Smooth muscle cell (in vitro differentiated cells): ENCODE measurements at regions not wholly inside any gene's neighbourhood (a gene's known extent, or its start where the extent isn't known, plus 50 kb on each side); places are given as distances from the start of the nearest gene placed in this dataset.

Experiments used
- DNase-seq: peaks from one replicate; lab custom pipeline; 2025; ENCODE audit not compliant: unreplicated experiment; lab: John Stamatoyannopoulos, UW
- H2AFZ ChIP-seq: fragments of 200-600 bp; sonication (generic); 2 replicates; pipeline ENCODE4 v1.6.0; 2016; ENCODE audit warnings: antibody characterized with exemption, low read depth, mild to moderate bottlenecking
- H3F3A ChIP-seq: fragments of 200-600 bp; sonication (generic); 2 replicates; pipeline ENCODE4 v1.6.0; 2017; ENCODE audit warnings: antibody characterized with exemption, low read depth
- H3K27ac ChIP-seq: fragments of 200-600 bp; sonication (generic); 2 replicates; pipeline ENCODE4 v1.5.1; 2016; ENCODE audit warnings: low read depth, mild to moderate bottlenecking
- H3K27me3 ChIP-seq: fragments of 200-600 bp; sonication (generic); 2 replicates; pipeline ENCODE4 v1.6.1; 2016; ENCODE audit warnings: low read depth, mild to moderate bottlenecking
- H3K36me3 ChIP-seq: fragments of 200-600 bp; sonication (generic); 2 replicates; pipeline ENCODE4 v1.5.1; 2016; ENCODE audit warnings: low read depth
- H3K4me1 ChIP-seq: fragments of 200-600 bp; sonication (generic); 2 replicates; pipeline ENCODE4 v1.5.1; 2016; ENCODE audit warnings: low read depth
- H3K4me2 ChIP-seq: fragments of 200-600 bp; sonication (generic); 2 replicates; pipeline ENCODE4 v1.6.0; 2016; ENCODE audit warnings: mild to moderate bottlenecking
- H3K4me3 ChIP-seq: fragments of 200-600 bp; sonication (generic); 2 replicates; pipeline ENCODE4 v1.5.1; 2016; ENCODE audit warnings: mild to moderate bottlenecking
- H3K79me2 ChIP-seq: fragments of 200-600 bp; sonication (generic); 2 replicates; pipeline ENCODE4 v1.6.0; 2016; ENCODE audit warnings: low read depth, mild to moderate bottlenecking
- H3K9ac ChIP-seq: fragments of 200-600 bp; sonication (generic); 2 replicates; pipeline ENCODE4 v1.6.0; 2016; ENCODE audit warnings: low read depth
- H3K9me3 ChIP-seq: fragments of 200-600 bp; sonication (generic); replicated peaks from 2 replicates; pipeline ENCODE4 v1.5.1; 2016; ENCODE audit warnings: low read depth
- H4K20me1 ChIP-seq: fragments of 200-600 bp; sonication (generic); 2 replicates; pipeline ENCODE4 v1.6.0; 2016; ENCODE audit warnings: low read depth
- WGBS: methylation state at CpG from one replicate; pipeline ENCODE4 v1.1.7; 2016; ENCODE audit warnings: low lambda C conversion rate; 5-methylcytosine and 5-hydroxymethylcytosine counted together
- TF ChIP-seq, protein P1 (sequence below): fragments of 200-600 bp; sonication (generic); IDR thresholded peaks from 2 replicates; pipeline ENCODE4 v1.5.1; 2017; ENCODE audit warnings: borderline replicate concordance, mild to moderate bottlenecking, antibody characterized with exemption; ENCODE audit not compliant: insufficient read depth, poor library complexity, severe bottlenecking

DNA sequence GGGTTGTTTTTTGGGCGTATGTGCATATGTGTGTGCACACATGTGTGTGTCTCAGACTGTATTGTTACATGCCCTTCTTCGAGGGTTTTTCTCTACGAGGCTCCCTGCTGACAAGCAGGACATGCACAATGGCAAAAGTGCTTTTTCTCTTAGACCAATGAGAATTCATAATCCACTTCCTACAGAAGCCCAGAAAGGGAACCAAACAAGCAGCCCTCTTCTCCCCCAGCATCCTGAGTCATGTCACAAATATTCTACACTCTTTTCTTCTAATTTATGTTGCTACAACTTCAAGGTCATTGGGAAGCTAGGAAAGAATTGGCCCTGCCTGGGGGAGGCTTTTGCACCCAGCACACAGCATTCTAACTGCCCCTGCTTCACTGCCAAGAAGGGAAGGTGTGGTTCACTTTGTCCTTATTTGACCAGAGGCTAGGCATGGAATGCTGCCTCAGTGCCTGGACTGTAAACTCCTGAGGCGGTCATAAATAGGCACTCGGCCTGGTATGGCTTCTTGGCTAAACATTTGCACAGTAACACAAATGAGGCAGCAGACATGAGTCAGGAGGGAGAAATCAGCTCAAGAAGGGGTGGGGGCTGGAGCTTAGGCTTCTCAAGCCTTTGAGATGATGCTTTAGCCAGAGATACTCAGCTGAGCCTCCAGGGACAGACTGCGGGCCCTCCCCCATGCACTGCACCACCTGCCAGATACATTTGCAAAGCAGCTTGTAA lies 92.7 kb upstream of the KLF7 start:
- 20% methylated on average over 6 of the region's 6 CpGs for WGBS
- Histone ChIP-seq H4K20me1 (no peaks in the 10 kb centered on the region), H3K4me3 (no peak overlapping the region), H3K79me2 (no peaks in the 10 kb centered on the region), H3K9me3 (no peaks in the 10 kb centered on the region), H3K4me2 (peak overlapping the region; percentile 66), H3K4me1 (peaks cover 33% of the 10 kb centered on the region), H3K27ac (peak overlapping the region; percentile 88), H2AFZ (no peak overlapping the region), H3K36me3 (no peaks in the 10 kb centered on the region), H3F3A (peaks cover 12% of the 10 kb centered on the region), H3K9ac (no peak overlapping the region), H3K27me3 (no peaks in the 10 kb centered on the region)
- DNase-seq, result no peak
- TF ChIP-seq, protein P1, sequence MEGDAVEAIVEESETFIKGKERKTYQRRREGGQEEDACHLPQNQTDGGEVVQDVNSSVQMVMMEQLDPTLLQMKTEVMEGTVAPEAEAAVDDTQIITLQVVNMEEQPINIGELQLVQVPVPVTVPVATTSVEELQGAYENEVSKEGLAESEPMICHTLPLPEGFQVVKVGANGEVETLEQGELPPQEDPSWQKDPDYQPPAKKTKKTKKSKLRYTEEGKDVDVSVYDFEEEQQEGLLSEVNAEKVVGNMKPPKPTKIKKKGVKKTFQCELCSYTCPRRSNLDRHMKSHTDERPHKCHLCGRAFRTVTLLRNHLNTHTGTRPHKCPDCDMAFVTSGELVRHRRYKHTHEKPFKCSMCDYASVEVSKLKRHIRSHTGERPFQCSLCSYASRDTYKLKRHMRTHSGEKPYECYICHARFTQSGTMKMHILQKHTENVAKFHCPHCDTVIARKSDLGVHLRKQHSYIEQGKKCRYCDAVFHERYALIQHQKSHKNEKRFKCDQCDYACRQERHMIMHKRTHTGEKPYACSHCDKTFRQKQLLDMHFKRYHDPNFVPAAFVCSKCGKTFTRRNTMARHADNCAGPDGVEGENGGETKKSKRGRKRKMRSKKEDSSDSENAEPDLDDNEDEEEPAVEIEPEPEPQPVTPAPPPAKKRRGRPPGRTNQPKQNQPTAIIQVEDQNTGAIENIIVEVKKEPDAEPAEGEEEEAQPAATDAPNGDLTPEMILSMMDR, result no peak

- no peaks in the 10 kb centered on the region for H4K20me1 ChIP-seq
- no peak overlapping the region for H2AFZ ChIP-seq
- no peaks in the 10 kb centered on the region for H3K27me3 ChIP-seq
- TF ChIP-seq, protein P1, result no peak
- no peak overlapping the region for H3K9ac ChIP-seq
- WGBS, result 97% methylated on average over 2 of the region's 2 CpGs
- no peaks in the 10 kb centered on the region for H3K79me2 ChIP-seq
- peaks cover 33% of the 10 kb centered on the region for H3K4me1 ChIP-seq
- H3K4me2 ChIP-seq, result no peak overlapping the region
- H3K9me3 ChIP-seq, result no peaks in the 10 kb centered on the region
- H3K27ac ChIP-seq, result no peak overlapping the region
- no peaks in the 10 kb centered on the region for H3K36me3 ChIP-seq
- H3F3A ChIP-seq, result peaks cover 12% of the 10 kb centered on the region
- no peak for DNase-seq
- H3K4me3 ChIP-seq, result no peak overlapping the region
These were observed 94.3 kb upstream of the KLF7 start for GRCh38 chr2:207260021-207260420.

DNA sequence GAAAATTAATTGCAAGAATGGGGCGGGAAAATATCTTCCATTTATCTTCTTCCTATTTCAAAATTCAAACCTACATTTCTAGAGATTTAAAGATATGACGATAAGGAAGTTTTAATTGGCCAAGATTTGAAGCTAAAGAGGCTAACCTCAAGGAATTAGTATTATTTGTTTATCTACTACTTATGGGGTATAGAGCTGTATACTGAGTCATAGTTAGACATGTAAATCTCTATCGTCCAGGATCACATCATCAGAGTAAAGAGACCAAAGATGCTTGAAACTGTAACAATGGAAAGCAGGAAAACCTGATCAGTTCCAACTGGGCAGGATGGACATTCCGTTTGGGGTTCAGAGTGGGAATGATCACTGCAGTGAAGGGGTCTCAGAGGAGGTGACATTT lies 95.2 kb upstream of the KLF7 start:
- 61% methylated on average over 4 of the region's 4 CpGs for WGBS
- H3K27ac ChIP-seq, result no peak overlapping the region

More for the DNA sequence above, 95.2 kb upstream of the KLF7 start:
- TF ChIP-seq, protein P1, result no peak
- Histone ChIP-seq H3K36me3 (no peaks in the 10 kb centered on the region), H4K20me1 (no peaks in the 10 kb centered on the region), H3K4me3 (no peak overlapping the region), H3K9me3 (no peaks in the 10 kb centered on the region), H3K4me2 (peak overlapping the region; percentile 17), H3F3A (peaks cover 12% of the 10 kb centered on the region), H3K4me1 (peaks cover 25% of the 10 kb centered on the region), H3K79me2 (no peaks in the 10 kb centered on the region), H3K9ac (no peak overlapping the region), H3K27me3 (no peaks in the 10 kb centered on the region), H2AFZ (no peak overlapping the region)
- no peak for DNase-seq
